GM08714 (cell line): ENCODE measurements at regions not wholly inside any gene's neighbourhood (a gene's known extent, or its start where the extent isn't known, plus 50 kb on each side); places are given as distances from the start of the nearest gene placed in this dataset.
"Not testable (repeated sequence)": the region's sequence is repeated elsewhere in the genome, so short reads cannot be mapped to it uniquely, and the experiment has no call there.

Source experiments
- H3K4me3 ChIP-seq: fragments of 200-500 bp; sonication (Bioruptor generic); 2 replicates; pipeline ENCODE4 v1.5.1; 2014; ENCODE audit warnings: mild to moderate bottlenecking, low read length, inconsistent platforms
- ZNF274 ChIP-seq: IDR thresholded peaks from 2 replicates; pipeline ENCODE4 v1.6.1; 2012; ENCODE audit warnings: mild to moderate bottlenecking, low read depth, low read length

- no peak overlapping the region for H3K4me3 ChIP-seq
- TF ChIP-seq ZNF274, result no peak
Measured at GRCh38 chr4:23058165-23058776, 365.5 kb downstream of the GBA3 start.

- no peak for TF ChIP-seq ZNF274
- no peak overlapping the region for H3K4me3 ChIP-seq
Measured at GRCh38 chr4:23041501-23041900, 348.8 kb downstream of the GBA3 start.

GRCh38 chr4:23040539-23040938, 347.8 kb downstream of the GBA3 start:
- TF ChIP-seq ZNF274, result no peak

GRCh38 chr4:23039818-23040217, 347.1 kb downstream of the GBA3 start:
- no peak for TF ChIP-seq ZNF274
- no peak overlapping the region for H3K4me3 ChIP-seq

More at GRCh38 chr4:23040539-23040938, 347.8 kb downstream of the GBA3 start:
- no peak overlapping the region for H3K4me3 ChIP-seq

- no peak for TF ChIP-seq ZNF274
Measured at GRCh38 chr4:23038626-23039491, 346.1 kb downstream of the GBA3 start.

GRCh38 chr4:23036921-23037495, 344.3 kb downstream of the GBA3 start:
- TF ChIP-seq ZNF274, result no peak
- H3K4me3 ChIP-seq, result no peak overlapping the region

More at GRCh38 chr4:23038626-23039491, 346.1 kb downstream of the GBA3 start:
- no peak overlapping the region for H3K4me3 ChIP-seq

- no peak for TF ChIP-seq ZNF274
- no peak overlapping the region for H3K4me3 ChIP-seq
Measured at GRCh38 chr4:23036503-23036902, 343.8 kb downstream of the GBA3 start.

- TF ChIP-seq ZNF274, result no peak
- no peak overlapping the region for H3K4me3 ChIP-seq
Measured at GRCh38 chr4:23035521-23036056, 342.9 kb downstream of the GBA3 start.

- TF ChIP-seq ZNF274, result no peak
- H3K4me3 ChIP-seq, result no peak overlapping the region
Measured at GRCh38 chr4:23034731-23035130, 342.0 kb downstream of the GBA3 start.

- TF ChIP-seq ZNF274, result no peak
- H3K4me3 ChIP-seq, result no peak overlapping the region
Measured at GRCh38 chr4:23033796-23034195, 341.1 kb downstream of the GBA3 start.

- H3K4me3 ChIP-seq, result no peak overlapping the region
- no peak for TF ChIP-seq ZNF274
Measured at GRCh38 chr4:23028875-23029274, 336.1 kb downstream of the GBA3 start.

- no peak for TF ChIP-seq ZNF274
- no peak overlapping the region for H3K4me3 ChIP-seq
Measured at GRCh38 chr4:23023666-23024065, 330.9 kb downstream of the GBA3 start.

- TF ChIP-seq ZNF274, result no peak
- no peak overlapping the region for H3K4me3 ChIP-seq
Measured at GRCh38 chr4:23023121-23023520, 330.4 kb downstream of the GBA3 start.

GRCh38 chr4:23022032-23022431, 329.3 kb downstream of the GBA3 start:
- no peak overlapping the region for H3K4me3 ChIP-seq
- TF ChIP-seq ZNF274, result no peak

- TF ChIP-seq ZNF274, result no peak
- no peak overlapping the region for H3K4me3 ChIP-seq
Measured at GRCh38 chr4:23021040-23021439, 328.3 kb downstream of the GBA3 start.

GRCh38 chr4:23020399-23020798, 327.7 kb downstream of the GBA3 start:
- not testable (repeated sequence) for H3K4me3 ChIP-seq
